K562 (cell line): ENCODE measurements at regions not wholly inside any gene's neighbourhood (a gene's known extent, or its start where the extent isn't known, plus 50 kb on each side); places are given as distances from the start of the nearest gene placed in this dataset.

Source experiments
- ATAC-seq: fragments of 200-7000 bp; cut with Tn5 transposase; 3 replicates; pipeline ENCODE4 v1.9.1; 2020; ENCODE audit warnings: moderate library complexity
- BruUV-seq: library from RNA; stranded (reverse); fragments of 400-500 nt; replicated peaks from 2 replicates; lab custom pipeline; 2021; lab: Mats Ljungman, UMichigan
- CTCF ChIA-PET: fragments of 300-600 bp; formaldehyde crosslinking; extraction: SDS; loops from one replicate; lab custom pipeline; 2021; ENCODE audit warnings: low intra/inter-chr PET ratio; lab: Yijun Ruan, JAX
- POLR2A ChIA-PET: fragments of 300-600, 350-650 bp; sonication (Branson Sonifier 250); formaldehyde crosslinking; extraction: SDS; loops from one replicate; lab custom pipeline; 2021; ENCODE audit warnings: antibody characterized with exemption, inconsistent platforms; lab: Yijun Ruan, JAX
- DNase-seq, 4 experiments: peaks; one replicate each; pipeline versions ENCODE4 v3.0.0 to v3.0.0-alpha.2; 2011 to 2018; ENCODE audit warnings: low spot score in 3 of 4, mixed read lengths in 3 of 4; ENCODE audit errors: extremely low read depth in 1 of 4
- FAIRE-seq: peaks from 2 replicates; lab custom pipeline; 2011; peaks lifted over from hg19 to GRCh38; lab: Jason Lieb, UNC
- H2AFZ ChIP-seq: 2 replicates; pipeline ENCODE4 v1.6.0; 2011; ENCODE audit warnings: low read depth, low read length, control low read depth, inconsistent platforms
- H3K27ac ChIP-seq: fragments of 200-600 bp; 3 replicates; pipeline ENCODE4 v1.8.0; 2011; ENCODE audit warnings: low read depth, mild to moderate bottlenecking, control low read depth, inconsistent platforms, low read length, moderate library complexity, mixed read lengths; ENCODE audit errors: extremely low read depth
- H3K27me3 ChIP-seq, 2 experiments: fragments of 300-600 bp in 1 of 2; 2 replicates in 1 of 2; 3 replicates in 1 of 2; pipeline versions ENCODE4 v1.6.0 to v1.8.0; 2011; ENCODE audit warnings: inconsistent platforms in 2 of 2, low read length in 2 of 2, mild to moderate bottlenecking in 1 of 2, mixed read lengths in 1 of 2, moderate library complexity in 1 of 2; ENCODE audit not compliant: control insufficient read depth in 2 of 2, insufficient read depth in 2 of 2
- H3K36me3 ChIP-seq: fragments of 300-600 bp; 3 replicates; pipeline ENCODE4 v1.8.0; 2011; ENCODE audit warnings: mild to moderate bottlenecking, low read length, inconsistent platforms; ENCODE audit not compliant: control insufficient read depth, insufficient read depth
- H3K4me1 ChIP-seq, 2 experiments: fragments of 200-600 bp in 1 of 2; replicated peaks in 1 of 2; 2 replicates in 1 of 2; 3 replicates in 1 of 2; pipeline versions ENCODE4 v1.5.1 to v1.8.0; 2011; ENCODE audit warnings: inconsistent platforms in 2 of 2, low read length in 2 of 2, mild to moderate bottlenecking in 1 of 2, mixed read lengths in 1 of 2, moderate library complexity in 1 of 2; ENCODE audit not compliant: control insufficient read depth in 2 of 2, insufficient read depth in 2 of 2
- H3K4me2 ChIP-seq: 2 replicates; pipeline ENCODE4 v1.6.1; 2011; ENCODE audit warnings: low read length, control low read depth, inconsistent platforms, mixed read lengths; ENCODE audit not compliant: insufficient read depth
- H3K4me3 ChIP-seq: fragments of 200-600 bp; sonication (generic), shearing (Covaris generic); 2 replicates; pipeline ENCODE4 v1.5.1; 2016; ENCODE audit warnings: control low read depth, inconsistent platforms
- H3K79me2 ChIP-seq: fragments of 200-600 bp; 3 replicates; pipeline ENCODE4 v1.8.0; 2011; ENCODE audit warnings: low read length, inconsistent platforms; ENCODE audit not compliant: control insufficient read depth, insufficient read depth
- H3K9ac ChIP-seq, 2 experiments: 2 replicates each; pipeline versions ENCODE4 v1.6.0 to v1.6.1; 2011; ENCODE audit warnings: low read depth in 2 of 2, low read length in 2 of 2, control low read depth in 1 of 2, inconsistent platforms in 1 of 2, mild to moderate bottlenecking in 1 of 2, mixed read lengths in 1 of 2; ENCODE audit not compliant: insufficient read depth in 1 of 2
- H3K9me1 ChIP-seq: one replicate; pipeline ENCODE4 v1.6.0; 2011; ENCODE audit warnings: inconsistent platforms, mild to moderate bottlenecking, low read length, moderate library complexity; ENCODE audit not compliant: control insufficient read depth, insufficient read depth
- H3K9me3 ChIP-seq: replicated peaks from 2 replicates; pipeline ENCODE4 v1.5.1; 2011; ENCODE audit warnings: low read depth, low read length, inconsistent platforms; ENCODE audit not compliant: control insufficient read depth, insufficient read depth
- H4K20me1 ChIP-seq: replicated peaks from 2 replicates; pipeline ENCODE4 v1.6.1; 2011; ENCODE audit warnings: low read length, inconsistent platforms, mixed read lengths; ENCODE audit not compliant: control insufficient read depth, insufficient read depth
- C11orf30 ChIP-seq: fragments of 450-650 bp; IDR thresholded peaks from 2 replicates; pipeline ENCODE4 v1.6.1; 2016; ENCODE audit warnings: low read depth, mild to moderate bottlenecking
- CBFA2T2 ChIP-seq: fragments of 450-650 bp; conservative IDR thresholded peaks from 2 replicates; pipeline ENCODE4 v1.6.1; 2017; ENCODE audit warnings: mild to moderate bottlenecking
- EZH2 ChIP-seq: IDR thresholded peaks from 2 replicates; pipeline ENCODE4 v1.6.1; 2012; ENCODE audit warnings: low read depth, mild to moderate bottlenecking, inconsistent platforms, low read length, borderline replicate concordance
- FOXJ3 ChIP-seq: sonication (generic); formaldehyde crosslinking; IDR thresholded peaks from 2 replicates; pipeline ENCODE4 v1.4.0; 2020; ENCODE audit warnings: mild to moderate bottlenecking, missing genetic modification reagents
- KLF16 ChIP-seq: IDR thresholded peaks from 2 replicates; pipeline ENCODE4 v1.6.1; 2016; ENCODE audit warnings: antibody characterized with exemption
- RFX7 ChIP-seq: fragments of 250-450 bp; sonication (Bioruptor Pico); IDR thresholded peaks from 2 replicates; pipeline ENCODE4 v1.5.1; 2021; ENCODE audit warnings: mild to moderate bottlenecking
- SIN3B ChIP-seq: fragments of 450-650 bp; IDR thresholded peaks from 2 replicates; pipeline ENCODE4 v1.6.1; 2017; ENCODE audit warnings: low read depth, mild to moderate bottlenecking, moderate library complexity
- TRIM24 ChIP-seq, 2 experiments: fragments of 450-650 bp; IDR thresholded peaks; 2 replicates each; pipeline ENCODE4 v1.6.1; 2016
- ZNF316 ChIP-seq: fragments of 450-650 bp; IDR thresholded peaks from 2 replicates; pipeline ENCODE4 v1.6.1; 2016
- ZNF583 ChIP-seq: fragments of 250-450 bp; sonication (Bioruptor Pico); IDR thresholded peaks from 2 replicates; pipeline ENCODE4 v1.4.0; 2020
- ZNF695 ChIP-seq: fragments of 450-650 bp; formaldehyde crosslinking; IDR thresholded peaks from 2 replicates; pipeline ENCODE4 v1.4.0; 2020; ENCODE audit warnings: mild to moderate bottlenecking, moderate library complexity
- WGBS: fragments of 100-300 bp; shearing (Covaris generic); methylation state at CpG from one replicate; pipeline ENCODE4 v1.1.6; 2016; ENCODE audit warnings: low coverage, mixed read lengths; ENCODE audit not compliant: insufficient coverage; ENCODE audit errors: missing lambda C conversion rate; 5-methylcytosine and 5-hydroxymethylcytosine counted together
- in situ Hi-C: fragments of 300-500 bp; cut with MboI; formaldehyde crosslinking; loops from 4 replicates; pipeline ENCODE4 v1.15.0; 2018; ENCODE audit warnings: inconsistent platforms, mixed read lengths
- intact Hi-C: fragments of 100-400 bp; cut with micrococcal nuclease; formaldehyde crosslinking; loops from 2 replicates; pipeline ENCODE4 v1.14.2; 2022
- TF ChIP-seq, protein P1 (sequence below): sonication (generic); formaldehyde crosslinking; IDR thresholded peaks from 2 replicates; pipeline ENCODE4 v1.8.0; 2022; ENCODE audit warnings: mild to moderate bottlenecking, missing genetic modification reagents
- TF ChIP-seq, protein P2 (sequence below): sonication (generic); formaldehyde crosslinking; IDR thresholded peaks from 2 replicates; pipeline ENCODE4 v1.8.0; 2023; ENCODE audit warnings: mild to moderate bottlenecking, missing genetic modification reagents
- TF ChIP-seq, protein P3 (sequence below): fragments of 450-650 bp; IDR thresholded peaks from 2 replicates; pipeline ENCODE4 v1.6.1; 2016; ENCODE audit warnings: mild to moderate bottlenecking

DNA sequence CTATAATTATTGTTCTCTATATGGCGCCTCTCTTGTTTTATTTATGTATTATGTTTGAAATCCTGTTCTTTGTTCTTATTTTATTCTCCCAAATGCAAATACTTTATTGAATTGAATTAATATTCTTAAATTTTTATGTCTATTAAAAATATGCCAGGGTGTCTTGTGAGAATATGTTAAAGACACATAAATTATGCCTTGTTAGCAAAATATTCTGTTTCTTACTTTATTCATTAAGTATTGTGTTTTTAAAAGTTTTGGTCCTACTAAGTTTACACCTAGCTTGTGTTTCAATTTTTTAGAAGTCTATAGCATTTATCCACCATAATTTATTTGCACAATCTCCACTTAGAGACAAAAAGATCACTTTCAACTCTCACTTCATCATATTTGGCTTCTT lies 741.5 kb upstream of the SLC39A10 start:
- no peaks in the 10 kb centered on the region for H3K9me1 ChIP-seq
- TF ChIP-seq CBFA2T2 (no peak), RFX7 (CRISPR knock-in tag) (no peak), ZNF316 (peak; percentile 52; the same call in 1 of the 2 replicates), ZNF695 (CRISPR knock-in tag) (no peak), C11orf30 (peak; percentile 17; the same call in 1 of the 2 replicates)
- TF ChIP-seq, protein P1, sequence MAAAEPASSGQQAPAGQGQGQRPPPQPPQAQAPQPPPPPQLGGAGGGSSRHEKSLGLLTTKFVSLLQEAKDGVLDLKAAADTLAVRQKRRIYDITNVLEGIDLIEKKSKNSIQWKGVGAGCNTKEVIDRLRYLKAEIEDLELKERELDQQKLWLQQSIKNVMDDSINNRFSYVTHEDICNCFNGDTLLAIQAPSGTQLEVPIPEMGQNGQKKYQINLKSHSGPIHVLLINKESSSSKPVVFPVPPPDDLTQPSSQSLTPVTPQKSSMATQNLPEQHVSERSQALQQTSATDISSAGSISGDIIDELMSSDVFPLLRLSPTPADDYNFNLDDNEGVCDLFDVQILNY (CRISPR knock-in tag), result no peak
- TF ChIP-seq, all 486 proteins: peak for 2
- no peak overlapping the region for H3K4me3 ChIP-seq
- in situ Hi-C loops (no loop called here), intact Hi-C loops (no loop called here)
- H3K36me3 ChIP-seq, result no peaks in the 10 kb centered on the region
- no peak for ATAC-seq
- no peaks in the 10 kb centered on the region for H3K27me3 ChIP-seq
- no peak overlapping the region for H3K4me2 ChIP-seq
- H3K27ac ChIP-seq, result no peak overlapping the region
- H3K79me2 ChIP-seq, result no peaks in the 10 kb centered on the region
- CTCF ChIA-PET, result no interaction called here
- no peak overlapping the region for H3K9ac ChIP-seq
- no peaks in the 10 kb centered on the region for H3K9me3 ChIP-seq
- H2AFZ ChIP-seq, result no peak overlapping the region
- DNase-seq, result no peak
- no peak for FAIRE-seq
- 6% methylated on average over 1 of the region's 1 CpG for WGBS
- H3K4me1 ChIP-seq, result no peaks in the 10 kb centered on the region
- H4K20me1 ChIP-seq, result no peaks in the 10 kb centered on the region
- POLR2A ChIA-PET, result no interaction called here
- no TSS peak for BruUV-seq

DNA sequence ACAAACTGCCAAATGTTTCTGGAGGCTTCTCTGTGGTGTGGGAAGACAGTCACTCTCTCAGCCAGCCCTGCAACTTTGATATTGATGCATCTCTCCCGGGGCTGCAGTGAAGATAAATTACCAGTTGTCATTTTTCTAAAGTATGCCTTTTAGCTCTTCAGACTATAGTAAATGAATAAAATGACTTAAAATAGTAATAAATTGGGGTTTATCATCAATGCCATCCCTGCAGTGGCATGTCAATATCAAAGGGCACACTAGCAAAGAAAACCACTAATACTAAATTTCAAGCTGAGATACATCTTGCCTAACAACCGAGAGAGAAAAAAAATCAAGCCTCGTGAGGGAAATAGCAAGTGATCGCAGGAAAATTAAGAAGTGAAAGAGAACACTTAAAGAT lies 749.5 kb upstream of the SLC39A10 start:
- H3K9ac ChIP-seq, result no peak overlapping the region
- H3K4me2 ChIP-seq, result no peak overlapping the region
- 3% methylated on average over 3 of the region's 4 CpGs for WGBS
- H3K9me1 ChIP-seq, result no peaks in the 10 kb centered on the region
- H3K4me1 ChIP-seq, result no peaks in the 10 kb centered on the region
- intact Hi-C loops, result no loop called here
- FAIRE-seq (no peak), ATAC-seq (no peak), DNase-seq (no peak)
- in situ Hi-C loops, result no loop called here
- no peaks in the 10 kb centered on the region for H3K79me2 ChIP-seq
- H3K4me3 ChIP-seq, result no peak overlapping the region
- no peak overlapping the region for H2AFZ ChIP-seq
- no peaks in the 10 kb centered on the region for H4K20me1 ChIP-seq
- H3K27ac ChIP-seq, result no peak overlapping the region
- BruUV-seq, result no TSS peak
- no peaks in the 10 kb centered on the region for H3K36me3 ChIP-seq
- CTCF ChIA-PET, result no interaction called here
- POLR2A ChIA-PET, result no interaction called here
- H3K27me3 ChIP-seq, result no peaks in the 10 kb centered on the region
- H3K9me3 ChIP-seq, result no peaks in the 10 kb centered on the region
- no peak for TF ChIP-seq EZH2
- no peak for TF ChIP-seq SIN3B
- TF ChIP-seq CBFA2T2, result no peak
- no peak for TF ChIP-seq TRIM24 (IDR thresholded peaks at IDR 0.05)
- TF ChIP-seq ZNF583 (CRISPR knock-in tag), result no peak
- no peak for TF ChIP-seq KLF16
- TF ChIP-seq FOXJ3 (CRISPR knock-in tag), result no peak
- TF ChIP-seq, protein P2, sequence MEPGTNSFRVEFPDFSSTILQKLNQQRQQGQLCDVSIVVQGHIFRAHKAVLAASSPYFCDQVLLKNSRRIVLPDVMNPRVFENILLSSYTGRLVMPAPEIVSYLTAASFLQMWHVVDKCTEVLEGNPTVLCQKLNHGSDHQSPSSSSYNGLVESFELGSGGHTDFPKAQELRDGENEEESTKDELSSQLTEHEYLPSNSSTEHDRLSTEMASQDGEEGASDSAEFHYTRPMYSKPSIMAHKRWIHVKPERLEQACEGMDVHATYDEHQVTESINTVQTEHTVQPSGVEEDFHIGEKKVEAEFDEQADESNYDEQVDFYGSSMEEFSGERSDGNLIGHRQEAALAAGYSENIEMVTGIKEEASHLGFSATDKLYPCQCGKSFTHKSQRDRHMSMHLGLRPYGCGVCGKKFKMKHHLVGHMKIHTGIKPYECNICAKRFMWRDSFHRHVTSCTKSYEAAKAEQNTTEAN (CRISPR knock-in tag), result no peak
- TF ChIP-seq, protein P3, sequence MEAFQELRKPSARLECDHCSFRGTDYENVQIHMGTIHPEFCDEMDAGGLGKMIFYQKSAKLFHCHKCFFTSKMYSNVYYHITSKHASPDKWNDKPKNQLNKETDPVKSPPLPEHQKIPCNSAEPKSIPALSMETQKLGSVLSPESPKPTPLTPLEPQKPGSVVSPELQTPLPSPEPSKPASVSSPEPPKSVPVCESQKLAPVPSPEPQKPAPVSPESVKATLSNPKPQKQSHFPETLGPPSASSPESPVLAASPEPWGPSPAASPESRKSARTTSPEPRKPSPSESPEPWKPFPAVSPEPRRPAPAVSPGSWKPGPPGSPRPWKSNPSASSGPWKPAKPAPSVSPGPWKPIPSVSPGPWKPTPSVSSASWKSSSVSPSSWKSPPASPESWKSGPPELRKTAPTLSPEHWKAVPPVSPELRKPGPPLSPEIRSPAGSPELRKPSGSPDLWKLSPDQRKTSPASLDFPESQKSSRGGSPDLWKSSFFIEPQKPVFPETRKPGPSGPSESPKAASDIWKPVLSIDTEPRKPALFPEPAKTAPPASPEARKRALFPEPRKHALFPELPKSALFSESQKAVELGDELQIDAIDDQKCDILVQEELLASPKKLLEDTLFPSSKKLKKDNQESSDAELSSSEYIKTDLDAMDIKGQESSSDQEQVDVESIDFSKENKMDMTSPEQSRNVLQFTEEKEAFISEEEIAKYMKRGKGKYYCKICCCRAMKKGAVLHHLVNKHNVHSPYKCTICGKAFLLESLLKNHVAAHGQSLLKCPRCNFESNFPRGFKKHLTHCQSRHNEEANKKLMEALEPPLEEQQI, result no peak
